Keratinocyte (primary cell): ENCODE measurements at regions not wholly inside any gene's neighbourhood (a gene's known extent, or its start where the extent isn't known, plus 50 kb on each side); places are given as distances from the start of the nearest gene placed in this dataset.

Source experiments
- DNase-seq: peaks from one replicate; pipeline ENCODE4 v3.0.0-alpha.2; 2011; ENCODE audit warnings: low read depth, missing footprints, low spot score
- FAIRE-seq: peaks from 2 replicates; lab custom pipeline; 2011; peaks lifted over from hg19 to GRCh38; lab: Jason Lieb, UNC
- H2AFZ ChIP-seq: 2 replicates; pipeline ENCODE4 v1.6.0; 2012; ENCODE audit warnings: low read length, control low read depth, inconsistent platforms; ENCODE audit not compliant: control insufficient read depth
- H3K27ac ChIP-seq: 2 replicates; pipeline ENCODE4 v1.5.1; 2011; ENCODE audit warnings: low read length; ENCODE audit not compliant: control insufficient read depth, insufficient read depth
- H3K27me3 ChIP-seq: 3 replicates; pipeline ENCODE4 v1.6.0; 2011; ENCODE audit warnings: low read length; ENCODE audit not compliant: control insufficient read depth, insufficient read depth; ENCODE audit errors: extremely low read depth
- H3K36me3 ChIP-seq, 2 experiments: 2 replicates in 1 of 2; 3 replicates in 1 of 2; pipeline ENCODE4 v1.5.1; 2011; ENCODE audit warnings: low read length in 2 of 2, mild to moderate bottlenecking in 1 of 2; ENCODE audit not compliant: control insufficient read depth in 2 of 2, insufficient read depth in 2 of 2; ENCODE audit errors: extremely low read depth in 1 of 2
- H3K4me1 ChIP-seq: 3 replicates; pipeline ENCODE4 v1.5.1; 2011; ENCODE audit warnings: low read length; ENCODE audit not compliant: control insufficient read depth, insufficient read depth; ENCODE audit errors: extremely low read depth
- H3K4me2 ChIP-seq: 3 replicates; pipeline ENCODE4 v1.6.0; 2011; ENCODE audit warnings: low read depth, low read length; ENCODE audit not compliant: control insufficient read depth, insufficient read depth; ENCODE audit errors: extremely low read depth
- H3K4me3 ChIP-seq, 3 experiments: fragments of 200-600 bp in 1 of 3; sonication (generic) in 1 of 3; 2 replicates in 2 of 3; 3 replicates in 1 of 3; pipeline ENCODE4 v1.5.1; 2011 to 2016; ENCODE audit warnings: low read length in 3 of 3, mild to moderate bottlenecking in 3 of 3, control low read depth in 2 of 3, inconsistent platforms in 1 of 3, low read depth in 1 of 3, mixed read lengths in 1 of 3, mixed run types in 1 of 3, moderate library complexity in 1 of 3; ENCODE audit not compliant: control insufficient read depth in 2 of 3, insufficient read depth in 2 of 3; ENCODE audit errors: extremely low read depth in 1 of 3
- H3K79me2 ChIP-seq: 2 replicates; pipeline ENCODE4 v1.6.0; 2012; ENCODE audit warnings: low read length; ENCODE audit not compliant: control insufficient read depth, insufficient read depth
- H3K9ac ChIP-seq: 3 replicates; pipeline ENCODE4 v1.6.0; 2011; ENCODE audit warnings: low read length; ENCODE audit not compliant: control insufficient read depth, insufficient read depth; ENCODE audit errors: extremely low read depth
- H3K9me1 ChIP-seq: 3 replicates; pipeline ENCODE4 v1.6.0; 2011; ENCODE audit warnings: low read length; ENCODE audit not compliant: control insufficient read depth, insufficient read depth; ENCODE audit errors: extremely low read depth
- H3K9me3 ChIP-seq: 2 replicates; pipeline ENCODE4 v1.5.1; 2012; ENCODE audit warnings: low read depth, low read length; ENCODE audit not compliant: control insufficient read depth
- H4K20me1 ChIP-seq: 3 replicates; pipeline ENCODE4 v1.6.0; 2011; ENCODE audit warnings: low read length; ENCODE audit not compliant: control insufficient read depth, insufficient read depth; ENCODE audit errors: extremely low read depth
- CTCF ChIP-seq, 3 experiments: IDR thresholded peaks in 1 of 3; conservative IDR thresholded peaks in 1 of 3; optimal IDR thresholded peaks in 1 of 3; 2 replicates in 2 of 3; 3 replicates in 1 of 3; pipeline versions ENCODE3 to v1.5.1; 2011; ENCODE audit warnings: low read length in 3 of 3, mild to moderate bottlenecking in 3 of 3, moderate library complexity in 2 of 3, control low read depth in 1 of 3, inconsistent platforms in 1 of 3; ENCODE audit not compliant: insufficient read depth in 2 of 3; ENCODE audit errors: extremely low read depth in 1 of 3
- EZH2 ChIP-seq: IDR thresholded peaks from one replicate; pipeline ENCODE4 v1.6.1; 2012; ENCODE audit warnings: inconsistent platforms, mild to moderate bottlenecking, low read length, moderate library complexity
- dilution Hi-C: fragments of 300-500 bp; cut with MboI; formaldehyde crosslinking; loops from one replicate; pipeline ENCODE4 v1.7.0; 2020; ENCODE audit warnings: low sequenced_read_pairs; ENCODE audit not compliant: extremely low pct_ligation_motif_present

GRCh38 chr12:113698510-113698858 lies 226.8 kb upstream of the LHX5 start:
- no peaks in the 10 kb centered on the region for H3K9me1 ChIP-seq
- H3K79me2 ChIP-seq: no peaks in the 10 kb centered on the region
- dilution Hi-C loops: no loop called here
- TF ChIP-seq EZH2 (no peak), CTCF (optimal IDR thresholded peaks at IDR 0.05 in 1 of 3, IDR thresholded peaks at IDR 0.05 in 1 of 3, conservative IDR thresholded peaks at IDR 0.05 in 1 of 3; ENCODE audit: extremely low read depth in 1 of 3, insufficient read depth in 2 of 3, low read length in 3 of 3) (no peak)
- H3K4me2 ChIP-seq: no peak overlapping the region
- no peaks in the 10 kb centered on the region for H3K36me3 ChIP-seq
- H4K20me1 ChIP-seq: no peaks in the 10 kb centered on the region
- H3K27ac ChIP-seq: no peak overlapping the region
- H3K4me1 ChIP-seq: no peaks in the 10 kb centered on the region
- no peak overlapping the region for H2AFZ ChIP-seq
- no peak overlapping the region for H3K4me3 ChIP-seq
- DNase-seq (no peak), FAIRE-seq (no peak)
- H3K9me3 ChIP-seq: no peaks in the 10 kb centered on the region
- H3K9ac ChIP-seq: no peak overlapping the region
- H3K27me3 ChIP-seq: no peaks in the 10 kb centered on the region

- no peak overlapping the region for H3K27ac ChIP-seq
- no peaks in the 10 kb centered on the region for H3K4me1 ChIP-seq
- FAIRE-seq (no peak), DNase-seq (no peak)
- no peaks in the 10 kb centered on the region for H4K20me1 ChIP-seq
- no peaks in the 10 kb centered on the region for H3K27me3 ChIP-seq
- no peak overlapping the region for H3K9ac ChIP-seq
- H3K9me1 ChIP-seq: no peaks in the 10 kb centered on the region
- H2AFZ ChIP-seq: no peak overlapping the region
- no peaks in the 10 kb centered on the region for H3K36me3 ChIP-seq
- H3K9me3 ChIP-seq: no peaks in the 10 kb centered on the region
- TF ChIP-seq CTCF (optimal IDR thresholded peaks at IDR 0.05 in 1 of 3, IDR thresholded peaks at IDR 0.05 in 1 of 3, conservative IDR thresholded peaks at IDR 0.05 in 1 of 3; ENCODE audit: extremely low read depth in 1 of 3, insufficient read depth in 2 of 3, low read length in 3 of 3) (no peak), EZH2 (no peak)
- dilution Hi-C loops: no loop called here
- H3K4me3 ChIP-seq: no peak overlapping the region
- H3K79me2 ChIP-seq: no peaks in the 10 kb centered on the region
- H3K4me2 ChIP-seq: no peak overlapping the region
These were observed 226.2 kb upstream of the LHX5 start for GRCh38 chr12:113697651-113698509.
